GM12891 (cell line): ENCODE measurements at regions not wholly inside any gene's neighbourhood (a gene's known extent, or its start where the extent isn't known, plus 50 kb on each side); places are given as distances from the start of the nearest gene placed in this dataset.

Experiments
- DNase-seq: peaks from one replicate; pipeline ENCODE4 v3.0.0; 2011; ENCODE audit warnings: low spot score; ENCODE audit not compliant: insufficient read length
- FAIRE-seq: peaks from 2 replicates; lab custom pipeline; 2011; peaks lifted over from hg19 to GRCh38; lab: Jason Lieb, UNC
- PAX5 ChIP-seq: IDR thresholded peaks from 2 replicates; pipeline ENCODE4 v1.6.1; 2011; ENCODE audit warnings: low read length, moderate library complexity, mild to moderate bottlenecking; ENCODE audit not compliant: insufficient read depth, severe bottlenecking
- POLR2A ChIP-seq: IDR thresholded peaks from 2 replicates; pipeline ENCODE4 v1.6.1; 2011; ENCODE audit warnings: low read depth, low read length, control low read depth
- POLR2AphosphoS5 ChIP-seq: IDR thresholded peaks from 2 replicates; pipeline ENCODE4 v1.6.1; 2011; ENCODE audit warnings: low read depth, low read length, control low read depth
- POU2F2 ChIP-seq: IDR thresholded peaks from 2 replicates; pipeline ENCODE4 v1.6.1; 2011; ENCODE audit warnings: low read depth, mild to moderate bottlenecking, control low read depth, low read length, moderate library complexity
- SPI1 ChIP-seq: IDR thresholded peaks from 2 replicates; pipeline ENCODE4 v1.6.1; 2011; ENCODE audit warnings: low read depth, low read length, control low read depth
- TAF1 ChIP-seq: IDR thresholded peaks from 2 replicates; pipeline ENCODE4 v1.6.1; 2011; ENCODE audit warnings: low read depth, low read length, control low read depth

- no peak for TF ChIP-seq POU2F2
- no peak for TF ChIP-seq PAX5
- no peak for TF ChIP-seq TAF1
- no peak for TF ChIP-seq SPI1
- no peak for TF ChIP-seq POLR2A
- TF ChIP-seq POLR2AphosphoS5: no peak
- DNase-seq (no peak), FAIRE-seq (no peak)
These were observed 62.4 kb upstream of the SPATA12 start for GRCh38 chr3:56998076-56998529.

GRCh38 chr3:56997675-56998074 is 62.8 kb upstream of the SPATA12 start:
- FAIRE-seq: no peak
- no peak for DNase-seq
- no peak for TF ChIP-seq POLR2AphosphoS5
- TF ChIP-seq SPI1: no peak
- TF ChIP-seq POLR2A: no peak
- no peak for TF ChIP-seq TAF1
- TF ChIP-seq POU2F2: no peak
- no peak for TF ChIP-seq PAX5

DNA sequence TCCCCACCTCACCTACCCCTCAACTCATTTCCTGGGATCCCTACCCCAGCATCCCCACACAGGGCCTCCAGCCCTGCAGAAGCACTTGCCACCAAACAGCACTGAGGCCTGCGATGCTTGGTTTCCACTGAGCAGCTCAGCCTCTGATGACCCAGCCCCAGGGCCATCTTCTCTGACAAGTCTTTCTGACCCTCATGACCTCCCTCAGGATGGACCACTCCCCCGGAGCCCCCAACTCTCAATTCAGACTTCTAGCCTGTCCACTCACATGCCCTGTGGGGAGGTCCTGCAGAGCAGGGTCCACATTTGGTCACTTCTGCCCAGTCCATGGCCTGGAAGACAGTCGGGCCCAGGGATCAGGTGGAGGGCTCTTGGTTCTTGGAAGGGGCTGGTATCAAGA is 63.4 kb upstream of the SPATA12 start:
- TF ChIP-seq POLR2A: no peak
- no peak for TF ChIP-seq PAX5
- TF ChIP-seq POU2F2: no peak
- TF ChIP-seq POLR2AphosphoS5: no peak
- no peak for TF ChIP-seq TAF1
- no peak for TF ChIP-seq SPI1
- DNase-seq: no peak
- no peak for FAIRE-seq

DNA sequence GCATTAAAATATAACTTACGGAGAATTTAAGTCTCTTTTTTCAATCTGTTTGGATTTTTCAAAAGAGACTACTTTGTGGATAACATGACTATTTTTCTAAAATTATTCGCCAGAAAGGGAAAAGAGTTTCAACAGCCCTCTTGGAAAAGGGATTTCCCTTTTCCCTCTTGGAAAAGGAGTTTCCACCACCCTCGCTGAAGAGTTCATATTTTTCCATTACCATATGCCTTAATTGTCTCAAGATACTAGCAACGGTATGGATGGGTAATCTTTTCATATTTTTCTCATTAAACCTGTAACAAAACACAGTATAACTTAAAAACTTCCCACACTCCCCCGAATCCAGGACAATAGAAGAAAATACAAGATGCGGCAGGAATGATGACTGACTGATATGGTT is 66.1 kb upstream of the SPATA12 start:
- DNase-seq: no peak
- no peak for FAIRE-seq
- TF ChIP-seq POU2F2: no peak
- TF ChIP-seq POLR2AphosphoS5: no peak
- TF ChIP-seq POLR2A: no peak

- TF ChIP-seq POLR2A: no peak
- no peak for TF ChIP-seq TAF1
- no peak for TF ChIP-seq PAX5
- TF ChIP-seq POLR2AphosphoS5: no peak
- no peak for TF ChIP-seq POU2F2
- no peak for TF ChIP-seq SPI1
- no peak for DNase-seq
- peak; percentile 20 for FAIRE-seq
These were observed 69.8 kb upstream of the SPATA12 start for GRCh38 chr3:56990641-56991015.

DNA sequence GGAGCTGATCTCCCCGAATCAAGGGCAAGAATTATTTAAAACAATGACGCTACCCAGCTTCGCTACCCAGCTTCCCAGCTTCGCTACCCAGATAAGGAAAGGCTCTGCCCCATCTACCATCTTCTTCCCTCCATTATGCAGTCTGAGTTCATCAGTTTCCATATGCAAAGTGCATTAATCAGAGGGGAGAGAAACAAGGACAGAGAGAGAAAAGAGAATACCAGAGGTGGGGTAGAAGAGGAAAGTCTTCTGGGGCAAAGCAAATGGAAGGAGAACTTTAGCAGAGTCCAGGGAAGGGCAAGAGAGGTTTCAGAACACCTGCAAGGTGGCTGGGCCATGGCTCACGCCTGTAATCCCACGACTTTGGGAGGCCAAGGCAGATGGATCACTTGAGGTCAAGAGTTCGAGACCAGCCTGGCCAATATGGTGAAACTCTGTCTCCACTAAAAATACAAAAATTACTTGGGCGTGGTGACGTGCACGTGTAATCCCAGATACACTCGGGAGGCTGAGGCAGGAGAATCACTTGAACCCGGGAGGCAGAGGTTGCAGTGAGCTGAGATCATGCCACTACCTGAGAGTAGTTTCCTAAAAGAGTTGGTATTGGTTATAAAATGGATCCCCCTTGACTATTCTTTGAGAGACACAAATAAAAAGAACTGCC is 70.4 kb upstream of the SPATA12 start:
- FAIRE-seq: no peak

GRCh38 chr3:56989169-56989976 is 71.1 kb upstream of the SPATA12 start:
- no peak for FAIRE-seq
- TF ChIP-seq POLR2AphosphoS5 (no peak), PAX5 (no peak), POU2F2 (no peak), SPI1 (no peak), TAF1 (no peak), POLR2A (no peak)
- DNase-seq: no peak

More for the DNA sequence above, 70.4 kb upstream of the SPATA12 start:
- no peak for DNase-seq
- TF ChIP-seq POLR2AphosphoS5 (no peak), PAX5 (no peak), TAF1 (no peak), POU2F2 (no peak), POLR2A (no peak), SPI1 (no peak)

DNA sequence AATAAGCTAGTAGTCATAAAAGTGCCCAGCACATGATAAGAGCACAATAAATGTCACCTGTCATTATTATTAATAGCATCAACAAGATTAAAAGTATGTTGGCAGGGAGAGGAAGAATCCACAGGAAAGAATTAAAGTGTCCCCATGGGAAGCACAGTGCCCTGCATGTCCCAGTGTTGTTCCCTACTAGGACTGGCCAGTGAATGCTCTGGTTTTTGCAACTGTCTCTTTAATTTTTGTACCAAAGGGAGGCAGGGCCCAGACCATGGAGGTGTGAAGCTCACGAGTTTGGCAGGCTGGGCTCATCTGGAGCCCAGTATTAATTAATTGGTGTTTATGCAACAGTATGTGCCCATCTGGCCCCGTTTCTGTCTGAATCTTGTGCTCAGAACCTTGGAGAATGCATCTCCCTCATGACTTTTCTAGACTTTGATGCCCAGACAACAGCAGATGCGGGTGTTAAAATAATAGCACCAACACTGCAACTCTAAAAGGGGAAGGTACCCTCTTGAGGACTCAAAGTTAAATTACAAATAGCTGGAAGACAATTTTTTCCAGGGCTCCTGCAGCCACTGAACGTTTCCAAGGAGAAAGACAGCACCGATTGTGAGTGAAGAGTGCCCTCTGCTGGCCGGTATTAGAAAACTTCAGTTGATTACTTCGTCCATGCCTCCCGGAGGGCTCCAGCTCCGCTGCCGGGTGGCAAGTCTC is 71.9 kb upstream of the SPATA12 start:
- DNase-seq: no peak
- peak; percentile 77 for FAIRE-seq
- no peak for TF ChIP-seq POLR2AphosphoS5
- TF ChIP-seq TAF1: no peak
- TF ChIP-seq PAX5: no peak
- no peak for TF ChIP-seq POLR2A
- no peak for TF ChIP-seq SPI1
- no peak for TF ChIP-seq POU2F2
